Activated naive CD4-positive, alpha-beta T cell treated with anti-CD3 and anti-CD28 coated beads, Interleukin-2, amount 10 ng/mL, durations not matched to agents 7 days and 5 days (primary cell): ENCODE measurements at regions not wholly inside any gene's neighbourhood (a gene's known extent, or its start where the extent isn't known, plus 50 kb on each side); places are given as distances from the start of the nearest gene placed in this dataset.

Experiments used
- CTCF ChIA-PET: fragments of 350-600 bp; sonication (Branson Sonifier 250); formaldehyde crosslinking; loops from one replicate; lab custom pipeline; 2021; ENCODE audit warnings: antibody characterized with exemption; lab: Charles Lee
- DNase-seq: peaks from one replicate; pipeline ENCODE4 v3.0.0-alpha.2; 2020
- H3K27ac Mint-ChIP-seq: one replicate; pipeline ENCODE4 v1.8.0; 2021; ENCODE audit warnings: mild to moderate bottlenecking, moderate library complexity, mixed read lengths
- H3K27me3 Mint-ChIP-seq: one replicate; pipeline ENCODE4 v1.8.0; 2021; ENCODE audit warnings: mild to moderate bottlenecking, mixed read lengths
- H3K36me3 Mint-ChIP-seq: one replicate; pipeline ENCODE4 v1.8.0; 2021; ENCODE audit warnings: mixed read lengths
- H3K4me1 Mint-ChIP-seq: one replicate; pipeline ENCODE4 v1.8.0; 2021; ENCODE audit warnings: mixed read lengths
- H3K4me3 Mint-ChIP-seq: one replicate; pipeline ENCODE4 v1.8.0; 2021; ENCODE audit warnings: mild to moderate bottlenecking, moderate library complexity, mixed read lengths
- H3K9me3 Mint-ChIP-seq: one replicate; pipeline ENCODE4 v1.8.0; 2021; ENCODE audit warnings: mixed read lengths

DNA sequence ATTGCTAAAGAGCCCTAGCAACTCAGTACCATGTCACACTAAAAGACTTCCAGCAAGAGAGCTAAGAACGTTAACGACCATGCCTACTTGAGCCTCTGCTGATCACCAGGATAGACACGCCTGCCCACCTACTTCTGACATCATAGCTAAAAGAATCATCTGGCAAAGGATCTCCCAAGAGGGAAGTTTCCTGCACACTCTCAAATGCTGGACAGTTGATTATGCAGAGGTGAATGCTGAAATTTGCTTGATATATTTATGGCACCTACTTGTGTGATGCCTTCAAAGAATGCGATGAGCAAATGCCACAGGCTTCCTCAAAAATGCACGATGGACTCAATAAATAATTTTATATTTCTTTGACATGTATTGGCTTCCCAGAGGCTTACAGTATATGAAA is 113.6 kb downstream of the GALC start:
- H3K4me1 Mint-ChIP-seq = no peaks in the 10 kb centered on the region
- H3K4me3 Mint-ChIP-seq = no peak overlapping the region
- no peak overlapping the region for H3K27ac Mint-ChIP-seq
- H3K36me3 Mint-ChIP-seq = no peaks in the 10 kb centered on the region
- no peaks in the 10 kb centered on the region for H3K9me3 Mint-ChIP-seq
- CTCF ChIA-PET = no interaction called here
- no peak for DNase-seq
- H3K27me3 Mint-ChIP-seq = peaks cover 9% of the 10 kb centered on the region

DNA sequence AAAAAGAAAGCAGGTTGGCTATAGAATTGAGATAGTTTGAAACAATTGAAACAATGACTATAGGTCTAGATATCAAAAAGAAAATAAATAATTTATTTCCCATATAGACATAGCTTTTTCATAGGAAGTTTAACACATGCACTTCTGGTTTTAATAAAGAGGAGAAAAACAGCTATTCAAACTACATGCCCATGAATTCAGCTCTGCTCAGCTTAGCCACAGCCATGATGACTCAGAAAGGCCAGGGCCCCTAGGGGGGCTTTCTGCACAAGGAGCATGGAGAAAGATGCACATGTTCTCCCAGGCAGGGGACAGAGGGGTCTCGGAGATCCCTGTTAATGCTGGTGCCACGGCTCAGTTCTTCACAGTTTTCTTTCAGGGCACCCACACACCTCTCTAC is 114.0 kb downstream of the GALC start:
- no peak overlapping the region for H3K4me3 Mint-ChIP-seq
- no peaks in the 10 kb centered on the region for H3K9me3 Mint-ChIP-seq
- no peak overlapping the region for H3K27ac Mint-ChIP-seq
- DNase-seq = no peak
- peaks cover 9% of the 10 kb centered on the region for H3K27me3 Mint-ChIP-seq
- CTCF ChIA-PET = no interaction called here
- H3K4me1 Mint-ChIP-seq = no peaks in the 10 kb centered on the region
- no peaks in the 10 kb centered on the region for H3K36me3 Mint-ChIP-seq

DNA sequence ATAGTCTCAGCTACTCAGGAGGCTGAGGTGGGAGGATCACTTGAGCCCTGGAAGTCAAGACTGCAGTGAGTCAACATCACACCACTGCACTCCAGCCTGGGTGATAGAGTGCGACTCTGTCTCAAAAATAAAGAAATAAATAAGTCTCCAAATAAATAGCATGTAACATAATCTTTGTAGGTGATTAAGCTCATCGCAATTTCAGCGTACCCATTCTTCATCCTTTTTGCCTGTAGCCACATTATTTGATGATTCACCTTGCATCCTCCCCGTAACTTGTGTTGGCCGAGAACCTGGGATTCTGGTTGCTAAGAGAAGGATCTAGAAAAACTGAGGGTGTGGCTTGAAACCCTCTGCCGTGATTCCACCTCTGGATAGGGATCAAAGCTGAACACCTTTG is 115.1 kb downstream of the GALC start:
- CTCF ChIA-PET = interaction anchor here (0.6 kb wide), 1 partner anchor 142 kb away, joined by 6 read pairs; no protein-coding TSS in a partner anchor
- DNase-seq = no peak
- H3K36me3 Mint-ChIP-seq = no peaks in the 10 kb centered on the region
- no peaks in the 10 kb centered on the region for H3K9me3 Mint-ChIP-seq
- no peaks in the 10 kb centered on the region for H3K4me1 Mint-ChIP-seq
- H3K27ac Mint-ChIP-seq = no peak overlapping the region
- peaks cover 9% of the 10 kb centered on the region for H3K27me3 Mint-ChIP-seq
- no peak overlapping the region for H3K4me3 Mint-ChIP-seq

DNA sequence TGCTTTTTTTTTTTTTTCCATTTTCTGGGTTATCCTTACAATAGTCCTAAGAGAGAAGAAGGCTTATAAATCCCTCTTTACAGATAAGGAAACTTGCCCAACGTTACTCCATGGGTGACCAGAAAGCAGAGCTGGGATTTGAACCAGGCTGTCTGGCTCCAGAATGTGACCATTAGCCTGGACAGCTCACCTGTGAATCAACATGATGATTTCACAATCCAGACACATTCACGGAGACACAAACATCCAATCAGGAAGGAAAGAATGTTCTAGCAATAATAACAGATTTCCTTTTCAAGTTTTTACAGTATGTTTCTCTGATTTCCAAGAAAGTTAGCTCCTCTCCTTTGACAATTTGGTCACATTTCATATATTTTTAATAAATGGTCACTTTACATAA is 118.3 kb downstream of the GALC start:
- no peak overlapping the region for H3K4me3 Mint-ChIP-seq
- H3K36me3 Mint-ChIP-seq = no peaks in the 10 kb centered on the region
- no peak for DNase-seq
- peaks cover 5% of the 10 kb centered on the region for H3K27me3 Mint-ChIP-seq
- CTCF ChIA-PET = interaction anchor here (1.2 kb wide), 1 partner anchor 21 kb away, joined by 3 read pairs; no protein-coding TSS in a partner anchor
- H3K27ac Mint-ChIP-seq = no peak overlapping the region
- H3K9me3 Mint-ChIP-seq = no peaks in the 10 kb centered on the region
- no peaks in the 10 kb centered on the region for H3K4me1 Mint-ChIP-seq

DNA sequence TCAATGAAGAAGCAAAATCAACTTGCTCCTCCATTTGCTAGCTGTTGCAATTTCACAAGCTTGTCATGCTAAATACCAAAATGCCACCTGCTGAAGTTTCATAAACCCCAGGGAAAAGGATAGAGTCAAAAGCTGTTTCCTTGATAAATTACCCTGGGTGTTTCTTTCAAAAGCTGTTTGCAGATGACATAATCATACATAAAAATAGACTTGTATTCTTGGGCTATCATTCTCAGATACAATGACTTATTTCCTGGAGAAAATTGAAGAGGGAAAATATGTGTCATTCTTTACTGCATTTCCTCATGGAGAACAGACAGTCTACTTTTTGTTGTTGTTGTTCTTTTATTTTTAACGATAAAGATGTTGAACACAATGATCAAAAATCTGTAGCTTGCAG is 119.2 kb downstream of the GALC start:
- Mint-ChIP-seq H3K9me3 (no peaks in the 10 kb centered on the region), H3K27me3 (peaks cover 5% of the 10 kb centered on the region), H3K4me1 (no peaks in the 10 kb centered on the region), H3K4me3 (no peak overlapping the region), H3K36me3 (no peaks in the 10 kb centered on the region), H3K27ac (no peak overlapping the region)
- CTCF ChIA-PET = interaction anchor here (1.2 kb wide), 1 partner anchor 22 kb away, joined by 3 read pairs; no protein-coding TSS in a partner anchor
- DNase-seq = no peak

DNA sequence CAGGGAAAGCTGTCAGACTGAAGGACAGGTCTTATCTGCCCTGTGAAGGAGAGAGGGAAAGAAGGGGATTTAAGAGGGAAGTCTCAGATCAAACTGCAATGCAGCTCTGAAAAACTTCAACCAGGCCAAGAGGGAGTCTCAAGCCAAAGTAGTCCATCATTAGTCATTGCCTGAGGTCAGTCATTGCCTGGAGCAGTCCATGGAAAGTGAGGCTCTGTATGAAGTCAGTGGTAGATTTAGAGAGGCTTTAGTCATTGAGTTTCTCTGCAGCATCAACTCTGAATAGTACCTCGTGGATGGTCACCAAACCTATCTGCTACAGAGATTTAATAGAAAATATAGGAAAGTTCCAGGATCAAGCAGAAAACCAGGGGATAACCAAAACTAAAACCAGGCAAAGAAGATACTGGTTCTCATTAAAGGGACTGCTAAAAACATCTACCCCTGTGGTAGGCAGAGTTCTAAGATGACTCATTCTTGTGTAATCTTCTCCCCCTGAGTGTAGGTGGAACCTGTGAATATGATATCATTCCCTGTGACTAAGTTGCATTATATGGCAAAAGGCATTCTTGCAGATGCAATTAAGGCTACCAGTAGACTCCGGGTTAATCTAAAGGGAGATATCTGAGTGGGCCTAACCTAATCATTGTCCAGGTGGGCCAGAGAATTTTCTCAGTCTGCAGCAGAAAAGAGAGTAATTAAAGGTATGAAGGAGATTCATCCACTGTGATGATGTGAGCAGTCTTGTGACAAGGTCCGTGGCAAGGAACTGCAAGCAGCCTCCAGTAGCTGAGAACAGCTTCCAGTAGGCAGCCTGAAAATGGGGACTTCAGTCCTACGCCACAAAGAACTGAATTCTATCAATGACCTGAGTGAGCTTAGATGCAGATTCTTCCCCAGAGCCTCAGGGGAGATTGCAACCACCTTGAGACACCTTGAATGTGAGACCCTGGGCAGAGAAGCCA is 123.1 kb downstream of the GALC start:
- no peak overlapping the region for H3K4me3 Mint-ChIP-seq
- DNase-seq = no peak
- no peaks in the 10 kb centered on the region for H3K9me3 Mint-ChIP-seq
- H3K27me3 Mint-ChIP-seq = peaks cover 5% of the 10 kb centered on the region
- H3K36me3 Mint-ChIP-seq = no peaks in the 10 kb centered on the region
- H3K27ac Mint-ChIP-seq = no peak overlapping the region
- no peaks in the 10 kb centered on the region for H3K4me1 Mint-ChIP-seq
- CTCF ChIA-PET = no interaction called here

DNA sequence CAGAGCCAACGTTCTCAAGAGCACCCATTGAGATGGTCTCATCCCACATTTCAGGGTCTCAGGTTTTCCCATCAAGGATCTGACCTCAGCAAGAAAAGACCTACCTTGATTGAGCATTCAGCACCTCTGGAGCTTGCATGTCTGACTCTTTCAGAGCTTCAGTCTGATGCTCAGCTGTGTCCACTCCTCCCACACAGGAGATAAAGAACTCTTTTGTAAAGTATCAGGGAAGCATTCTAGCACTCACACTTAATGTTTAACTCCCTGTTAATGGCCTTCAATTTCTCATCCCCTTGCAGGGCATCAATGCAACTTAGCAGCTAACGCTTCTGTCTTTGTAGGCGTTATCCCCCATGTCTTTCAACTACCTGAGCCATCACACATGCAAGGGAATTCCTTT is 124.1 kb downstream of the GALC start:
- CTCF ChIA-PET = no interaction called here
- Mint-ChIP-seq H3K27ac (no peak overlapping the region), H3K4me3 (no peak overlapping the region), H3K27me3 (peaks cover 5% of the 10 kb centered on the region), H3K4me1 (no peaks in the 10 kb centered on the region), H3K9me3 (no peaks in the 10 kb centered on the region), H3K36me3 (no peaks in the 10 kb centered on the region)
- DNase-seq = no peak

DNA sequence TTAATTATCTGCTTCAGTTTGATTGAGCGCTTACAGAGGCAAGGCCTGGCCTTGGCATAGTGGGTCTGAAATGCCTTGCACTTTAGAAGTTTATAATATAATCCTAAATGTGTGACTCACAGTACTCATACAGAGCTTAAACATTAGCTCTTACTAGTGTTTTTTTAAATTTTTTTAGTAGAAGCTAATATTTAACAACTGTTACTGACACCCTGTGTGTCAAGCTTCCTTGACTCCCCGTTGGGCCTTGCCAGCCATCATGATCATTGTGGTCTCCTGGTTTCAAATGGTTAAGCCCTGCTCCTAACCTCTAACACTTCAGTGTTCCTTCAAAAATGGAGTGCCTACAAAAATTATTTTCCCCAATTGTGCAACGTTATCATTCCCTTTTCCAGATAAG is 126.9 kb downstream of the GALC start:
- DNase-seq = no peak
- no peak overlapping the region for H3K27ac Mint-ChIP-seq
- H3K9me3 Mint-ChIP-seq = no peaks in the 10 kb centered on the region
- H3K36me3 Mint-ChIP-seq = no peaks in the 10 kb centered on the region
- H3K27me3 Mint-ChIP-seq = peaks cover 5% of the 10 kb centered on the region
- CTCF ChIA-PET = no interaction called here
- no peaks in the 10 kb centered on the region for H3K4me1 Mint-ChIP-seq
- no peak overlapping the region for H3K4me3 Mint-ChIP-seq

DNA sequence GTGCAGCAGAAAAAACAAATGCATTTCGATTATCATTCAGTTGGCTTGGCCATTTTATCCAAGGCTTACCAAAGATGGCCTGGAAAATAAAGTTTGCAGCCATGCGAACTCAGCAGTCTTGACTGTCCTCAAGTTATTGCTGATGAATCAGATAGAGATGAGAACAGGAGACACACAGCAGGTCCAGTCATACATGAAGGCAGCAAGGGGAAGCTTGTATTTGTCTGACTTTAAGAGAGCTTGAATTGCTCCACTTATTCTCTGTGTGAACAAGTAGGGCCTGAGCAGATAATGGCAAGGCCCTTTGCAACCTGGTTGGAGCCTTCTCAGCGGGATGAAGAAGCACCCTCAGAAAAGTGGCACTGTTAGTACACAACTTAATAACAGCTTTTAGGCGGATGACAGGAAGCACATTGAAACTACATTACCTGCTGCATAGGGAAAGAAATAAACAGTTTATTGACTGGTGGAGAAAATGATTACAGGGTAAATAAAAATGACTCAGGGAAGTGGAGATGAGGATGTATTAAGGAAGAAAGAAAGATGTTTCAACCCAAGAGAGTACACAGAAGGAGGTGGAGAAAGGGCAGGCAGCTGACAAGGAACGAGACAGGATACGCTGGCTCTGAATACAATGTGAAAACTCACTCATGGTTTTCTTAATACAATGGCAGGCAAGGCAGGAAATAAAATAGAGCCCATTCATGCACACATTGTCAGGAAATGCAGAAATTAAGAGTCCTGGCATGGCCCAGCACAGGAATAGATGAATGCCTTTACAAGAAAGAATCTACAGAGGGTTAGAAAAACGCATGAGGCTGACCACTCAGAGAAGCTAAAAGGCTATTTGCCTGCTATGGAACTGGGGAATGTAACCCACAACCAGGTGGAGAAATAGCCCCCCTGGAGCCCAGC is 128.4 kb downstream of the GALC start:
- no peak for DNase-seq
- Mint-ChIP-seq H3K27me3 (no peaks in the 10 kb centered on the region), H3K9me3 (no peaks in the 10 kb centered on the region), H3K27ac (no peak overlapping the region), H3K4me3 (no peak overlapping the region), H3K36me3 (no peaks in the 10 kb centered on the region), H3K4me1 (no peaks in the 10 kb centered on the region)
- CTCF ChIA-PET = no interaction called here

DNA sequence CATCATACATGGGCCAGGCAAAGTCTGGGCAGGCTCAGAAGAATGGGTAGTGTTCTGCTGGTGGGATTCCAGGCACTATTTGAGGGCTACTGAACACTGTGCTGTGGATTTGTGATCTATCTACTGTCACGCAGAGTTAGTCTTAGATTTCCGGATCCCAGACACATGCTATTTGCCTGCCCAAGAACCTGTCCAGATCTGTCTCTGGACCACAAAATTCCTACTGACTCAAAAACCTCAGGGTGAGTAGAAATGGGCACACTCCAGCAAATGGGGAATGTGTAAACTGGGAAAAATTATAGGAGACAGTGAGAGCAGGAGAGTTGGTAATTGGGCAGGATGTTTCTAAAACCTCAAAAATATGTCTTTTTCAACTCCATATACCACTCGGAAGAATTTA is 129.9 kb downstream of the GALC start:
- DNase-seq = no peak
- Mint-ChIP-seq H3K27ac (no peak overlapping the region), H3K4me1 (no peaks in the 10 kb centered on the region), H3K9me3 (no peaks in the 10 kb centered on the region), H3K4me3 (no peak overlapping the region), H3K36me3 (no peaks in the 10 kb centered on the region), H3K27me3 (no peaks in the 10 kb centered on the region)
- CTCF ChIA-PET = no interaction called here

DNA sequence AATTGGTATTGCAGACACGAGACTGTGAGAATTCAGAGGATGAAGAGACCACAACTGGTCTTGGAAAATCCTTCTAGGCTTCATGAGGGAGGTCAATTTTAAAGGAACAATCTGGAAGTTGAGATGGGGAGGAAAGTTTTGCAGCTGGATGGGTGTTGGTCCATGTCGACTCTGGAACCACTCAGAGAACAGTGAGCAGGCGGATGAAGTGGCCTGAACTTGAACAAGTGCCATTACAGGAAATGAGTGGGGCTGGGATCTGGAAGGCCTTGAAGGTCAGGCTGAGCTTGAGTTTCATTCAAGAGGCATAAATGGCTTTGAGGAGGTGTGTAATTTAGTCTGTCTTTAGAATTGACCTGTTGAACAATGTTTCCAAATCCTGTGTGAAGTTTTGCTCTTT is 140.9 kb downstream of the GALC start:
- no peak for DNase-seq
- Mint-ChIP-seq H3K9me3 (no peaks in the 10 kb centered on the region), H3K27me3 (peaks cover 6% of the 10 kb centered on the region), H3K36me3 (no peaks in the 10 kb centered on the region), H3K4me3 (no peak overlapping the region), H3K4me1 (no peaks in the 10 kb centered on the region), H3K27ac (no peak overlapping the region)
- CTCF ChIA-PET = no interaction called here

DNA sequence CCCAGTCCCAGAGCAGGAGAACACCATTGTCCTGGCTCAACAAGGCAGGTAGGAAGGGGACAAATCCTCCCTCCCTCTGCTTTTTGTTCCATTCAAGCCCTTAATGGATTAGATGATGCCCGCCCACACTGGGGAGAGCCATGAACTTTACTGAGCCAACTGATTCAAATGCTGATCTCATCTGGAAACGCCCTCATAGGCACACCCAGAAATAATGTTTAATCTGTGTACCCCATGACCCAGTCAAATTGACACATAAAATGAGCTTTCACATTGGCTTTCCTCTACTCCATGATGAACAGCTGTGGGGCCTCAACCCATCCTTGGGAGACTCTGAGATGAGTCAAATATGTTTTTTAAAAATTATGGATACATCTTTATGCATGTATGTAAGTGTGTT is 141.8 kb downstream of the GALC start:
- Mint-ChIP-seq H3K4me1 (no peaks in the 10 kb centered on the region), H3K4me3 (no peak overlapping the region), H3K36me3 (no peaks in the 10 kb centered on the region), H3K9me3 (no peaks in the 10 kb centered on the region), H3K27ac (no peak overlapping the region), H3K27me3 (peaks cover 6% of the 10 kb centered on the region)
- no peak for DNase-seq
- CTCF ChIA-PET = no interaction called here

DNA sequence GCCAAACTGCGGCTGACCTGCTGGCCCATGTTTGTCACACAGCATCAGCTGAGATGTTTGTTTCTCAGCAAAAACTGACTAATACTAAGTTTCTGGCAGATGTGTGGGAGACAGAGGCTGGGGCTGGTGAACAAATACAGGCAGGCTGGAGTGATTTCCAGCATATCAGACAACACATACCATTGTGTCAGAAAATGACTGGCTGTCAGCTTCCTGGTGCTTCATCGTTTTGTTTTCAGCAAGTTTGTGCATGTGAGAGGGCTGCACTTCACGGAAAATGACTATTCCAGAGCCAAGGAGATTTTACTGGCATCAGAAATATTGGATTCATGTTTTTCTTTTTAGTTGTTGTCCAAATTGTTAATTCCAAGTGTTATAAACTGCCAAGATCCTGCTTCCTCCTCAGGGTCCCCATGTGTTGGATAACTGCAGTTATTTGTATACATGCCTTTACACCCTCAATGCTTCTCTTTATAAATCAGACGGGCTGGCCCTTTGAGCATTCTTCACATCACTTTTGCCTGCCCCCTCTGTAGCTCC is 145.7 kb downstream of the GALC start:
- Mint-ChIP-seq H3K4me1 (no peaks in the 10 kb centered on the region), H3K36me3 (no peaks in the 10 kb centered on the region), H3K4me3 (no peak overlapping the region), H3K27me3 (no peaks in the 10 kb centered on the region), H3K27ac (no peak overlapping the region), H3K9me3 (no peaks in the 10 kb centered on the region)
- DNase-seq = no peak
- CTCF ChIA-PET = no interaction called here

DNA sequence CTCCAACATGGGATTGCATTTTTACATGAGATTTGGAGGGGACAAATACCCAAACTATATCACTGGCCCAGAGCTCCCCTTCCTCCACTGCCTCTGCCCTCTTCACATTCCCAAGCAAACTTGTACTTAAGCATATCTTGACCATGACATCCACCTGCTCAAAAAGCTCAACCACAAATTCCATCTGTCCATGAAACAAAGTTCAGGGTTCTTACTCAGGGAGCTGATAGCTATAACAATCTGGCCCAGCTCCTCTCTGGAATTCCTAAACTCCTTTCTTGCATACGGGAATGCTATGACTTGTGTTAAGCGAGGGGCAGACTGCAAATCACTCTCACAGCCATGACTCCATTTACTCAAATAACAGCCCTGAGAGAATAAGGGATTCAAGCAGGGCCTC is 152.1 kb downstream of the GALC start:
- H3K27me3 Mint-ChIP-seq = no peaks in the 10 kb centered on the region
- H3K36me3 Mint-ChIP-seq = no peaks in the 10 kb centered on the region
- no peaks in the 10 kb centered on the region for H3K9me3 Mint-ChIP-seq
- no peak overlapping the region for H3K4me3 Mint-ChIP-seq
- H3K27ac Mint-ChIP-seq = no peak overlapping the region
- no peaks in the 10 kb centered on the region for H3K4me1 Mint-ChIP-seq
- CTCF ChIA-PET = no interaction called here
- no peak for DNase-seq
